SHP77 treated with DMSO at 0.1 percent for 48 hours (cell line): ENCODE measurements at regions not wholly inside any gene's neighbourhood (a gene's known extent, or its start where the extent isn't known, plus 50 kb on each side); places are given as distances from the start of the nearest gene placed in this dataset.
"Not testable (repeated sequence)": the region's sequence is repeated elsewhere in the genome, so short reads cannot be mapped to it uniquely, and the experiment has no call there.

Experiments
- DNase-seq: peaks from one replicate; lab custom pipeline; 2025; lab: John Stamatoyannopoulos, UW

DNA sequence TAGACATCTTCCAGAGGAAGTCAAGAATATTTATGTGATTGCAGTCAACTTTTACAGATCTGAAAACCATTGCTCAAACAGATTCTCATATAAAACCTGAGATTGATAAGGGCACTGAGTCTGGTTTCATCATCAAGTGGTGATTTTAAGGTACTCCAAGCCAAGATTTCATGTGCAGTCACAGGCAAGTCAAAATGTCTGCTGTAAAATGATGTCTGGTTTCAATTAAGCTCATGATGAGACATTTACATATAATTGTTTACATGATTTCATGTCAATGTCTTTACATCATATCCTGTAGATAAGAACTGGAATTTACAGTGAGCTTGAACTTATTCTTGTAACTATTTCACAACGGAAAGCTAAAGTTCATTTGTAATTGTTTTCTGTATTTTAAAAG, 1215.5 kb downstream of the ROBO2 start:
- no peak for DNase-seq

GRCh38 chr3:78256123-78256522, 1216.2 kb downstream of the ROBO2 start:
- no peak for DNase-seq

DNA sequence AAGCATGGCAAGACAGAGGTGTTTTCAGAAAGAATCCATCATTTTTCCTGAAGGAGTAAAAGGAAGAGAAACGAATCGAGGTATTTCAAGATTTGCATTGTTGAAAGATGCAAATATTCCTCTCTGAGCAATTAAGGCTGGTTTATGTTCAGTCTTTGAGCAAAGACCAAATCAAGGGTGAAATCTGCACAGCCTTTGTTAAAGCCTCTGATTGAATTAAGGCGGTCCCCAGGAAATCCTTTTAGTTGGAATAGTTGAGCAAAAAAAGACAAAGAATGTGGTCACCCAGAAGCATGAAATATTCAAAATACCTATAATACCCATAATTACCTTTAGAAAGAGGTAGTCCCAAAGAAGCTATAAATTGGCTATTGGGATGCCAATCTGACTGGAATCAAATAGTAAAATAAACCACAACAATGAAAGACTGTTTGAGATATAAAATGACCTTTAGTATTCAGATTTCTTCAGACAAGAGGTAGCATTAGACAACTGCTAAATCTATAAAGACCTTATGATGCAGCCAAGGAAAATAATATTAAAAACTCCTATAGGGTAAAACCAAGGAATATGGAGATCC, 1218.1 kb downstream of the ROBO2 start:
- no peak for DNase-seq

- no peak for DNase-seq
These were observed 1218.9 kb downstream of the ROBO2 start for GRCh38 chr3:78258798-78259197.

GRCh38 chr3:78260388-78260787, 1220.5 kb downstream of the ROBO2 start:
- no peak for DNase-seq

DNA sequence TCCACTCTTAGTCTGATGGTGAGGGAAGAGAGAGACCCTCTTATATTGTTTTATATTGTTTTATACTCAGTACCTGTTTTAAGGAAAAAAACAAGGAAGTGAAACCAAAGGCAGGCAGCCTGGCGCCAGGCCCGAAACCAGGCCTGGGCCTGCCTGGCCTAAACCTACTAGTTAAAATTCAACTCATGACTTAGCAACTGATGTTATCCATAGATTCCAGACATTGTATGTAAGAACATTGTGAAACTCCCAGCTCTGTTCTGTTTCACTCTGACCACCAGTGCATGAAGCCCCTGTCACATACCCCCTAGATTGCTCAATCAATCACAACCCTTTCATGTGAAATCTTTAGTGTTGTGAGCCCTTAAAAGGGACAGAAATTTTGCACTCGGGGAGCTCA, 1226.7 kb downstream of the ROBO2 start:
- not testable (repeated sequence) for DNase-seq

DNA sequence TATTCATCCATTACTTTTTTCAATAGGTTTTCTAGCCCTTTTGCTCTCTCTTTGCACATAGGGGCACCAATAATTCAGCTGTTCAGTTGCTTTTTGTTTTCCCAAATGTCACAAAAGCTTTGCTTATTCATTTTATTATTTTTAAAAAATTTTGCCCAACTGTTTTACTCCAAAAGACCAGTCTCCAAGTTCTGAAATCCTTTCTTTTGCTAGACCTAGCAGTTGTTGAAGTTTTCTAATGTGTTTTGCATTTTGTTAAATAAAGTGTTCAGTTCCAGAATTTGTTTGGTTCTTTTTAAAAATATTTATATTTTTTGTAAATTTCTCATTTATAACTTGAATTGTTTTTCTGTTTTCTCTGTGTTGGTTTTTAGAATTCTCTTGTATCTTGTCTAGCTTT, 1227.3 kb downstream of the ROBO2 start:
- no peak for DNase-seq

GRCh38 chr3:78268087-78268486, 1228.2 kb downstream of the ROBO2 start:
- DNase-seq, result no peak

GRCh38 chr3:78268716-78269668, 1229.1 kb downstream of the ROBO2 start:
- DNase-seq, result no peak

DNA sequence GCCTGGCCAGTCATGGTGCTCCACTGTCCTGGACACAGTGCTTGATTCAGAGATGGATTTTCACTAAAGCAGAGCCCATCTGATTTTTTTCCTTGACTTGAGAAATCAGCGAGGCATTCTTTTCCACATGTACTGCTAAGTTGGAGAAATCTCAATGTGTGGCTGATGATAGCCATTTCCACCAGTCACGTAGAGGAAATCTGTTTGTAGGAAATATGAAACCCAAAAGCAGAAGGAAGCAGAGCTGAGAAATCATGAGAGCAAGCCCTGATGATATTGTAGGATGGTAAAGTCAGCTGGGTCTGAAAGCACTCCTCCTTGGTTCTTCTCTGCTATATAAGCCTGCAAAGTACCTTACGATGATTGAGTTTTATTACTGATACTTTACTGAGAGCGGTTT, 1233.4 kb downstream of the ROBO2 start:
- DNase-seq, result no peak

GRCh38 chr3:78274475-78275065, 1234.7 kb downstream of the ROBO2 start:
- DNase-seq, result no peak

GRCh38 chr3:78275420-78275852, 1235.5 kb downstream of the ROBO2 start:
- no peak for DNase-seq

GRCh38 chr3:78277220-78277619, 1237.3 kb downstream of the ROBO2 start:
- no peak for DNase-seq

DNA sequence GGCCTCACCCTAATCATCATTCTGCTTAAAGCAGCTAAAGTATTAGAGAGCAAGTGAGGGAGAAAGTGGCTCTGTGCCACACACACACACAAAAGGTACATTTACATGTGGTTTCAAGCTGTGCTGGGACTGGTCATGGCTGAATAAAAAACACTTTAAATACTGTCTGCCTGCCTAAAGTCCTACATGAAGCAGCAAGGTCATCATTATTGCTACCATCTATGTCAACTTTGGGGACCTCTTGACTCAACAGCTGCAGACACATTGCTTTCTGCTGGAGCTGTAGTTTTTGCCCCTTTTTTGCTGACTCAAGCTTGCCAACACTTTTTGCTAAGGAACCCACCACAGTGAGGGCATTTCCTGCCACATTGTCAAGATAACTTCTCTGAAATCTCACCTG, 1237.9 kb downstream of the ROBO2 start:
- no peak for DNase-seq

- DNase-seq, result no peak
These were observed 1239.2 kb downstream of the ROBO2 start for GRCh38 chr3:78279091-78279490.

- DNase-seq, result no peak
These were observed 1241.5 kb downstream of the ROBO2 start for GRCh38 chr3:78281381-78281780.

DNA sequence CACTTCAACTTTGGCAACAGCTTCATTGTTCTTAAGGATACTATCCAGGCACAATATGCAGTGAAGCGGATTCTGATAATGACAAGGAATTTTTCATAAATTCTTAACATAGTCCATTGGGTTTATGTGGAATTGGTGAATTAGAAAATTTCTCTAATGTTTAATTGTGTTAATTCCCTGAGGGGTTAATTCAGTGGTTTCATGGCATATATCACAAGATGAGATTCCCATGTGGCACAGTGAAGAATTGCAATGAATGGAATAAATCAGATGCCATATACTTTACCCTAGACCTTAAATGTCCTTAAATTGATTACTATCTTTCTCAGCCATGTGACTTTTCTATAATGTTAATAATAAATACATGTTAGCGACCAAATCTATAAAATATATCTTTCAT, 1244.1 kb downstream of the ROBO2 start:
- no peak for DNase-seq

- no peak for DNase-seq
These were observed 1245.3 kb downstream of the ROBO2 start for GRCh38 chr3:78285032-78285728.

- DNase-seq, result no peak
These were observed 1247.2 kb downstream of the ROBO2 start for GRCh38 chr3:78287085-78287484.

DNA sequence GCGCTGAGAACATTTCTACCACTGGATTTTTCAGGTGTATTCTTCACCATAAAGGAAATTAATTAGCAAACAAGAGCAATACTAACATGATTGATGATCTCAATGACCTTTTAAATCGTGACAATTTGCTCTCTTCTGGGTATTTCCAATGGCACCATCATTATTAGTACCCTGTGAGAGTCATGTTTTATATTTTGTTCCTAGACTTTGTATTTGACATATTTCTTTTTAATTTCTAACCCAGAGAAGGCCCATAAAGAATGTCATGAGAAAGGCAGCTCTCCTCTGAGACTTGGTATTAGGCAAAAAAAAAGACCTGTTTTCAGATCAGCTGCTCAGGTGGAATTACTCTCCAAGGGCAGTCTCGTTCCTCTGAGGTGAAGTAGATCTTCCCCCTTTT, 1253.4 kb downstream of the ROBO2 start:
- DNase-seq, result no peak

DNA sequence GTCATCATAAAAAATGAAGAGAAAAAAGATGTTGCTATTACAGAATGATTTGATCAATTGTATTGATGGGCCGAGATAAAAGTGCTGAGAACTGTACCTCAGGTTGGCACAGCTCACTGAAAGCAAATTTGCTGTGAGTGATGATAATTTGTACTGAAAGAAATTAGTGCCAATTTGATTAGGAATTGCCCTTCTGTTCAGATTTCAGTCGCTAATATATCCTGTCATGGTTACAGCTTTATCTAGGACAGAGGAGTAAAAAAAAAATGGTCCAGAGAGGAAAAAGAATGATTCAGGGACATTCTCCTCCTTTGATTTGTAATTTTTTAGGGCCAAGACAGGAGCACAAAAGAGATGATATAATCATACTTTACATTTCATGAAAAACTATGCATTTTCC, 1264.2 kb downstream of the ROBO2 start:
- no peak for DNase-seq

DNA sequence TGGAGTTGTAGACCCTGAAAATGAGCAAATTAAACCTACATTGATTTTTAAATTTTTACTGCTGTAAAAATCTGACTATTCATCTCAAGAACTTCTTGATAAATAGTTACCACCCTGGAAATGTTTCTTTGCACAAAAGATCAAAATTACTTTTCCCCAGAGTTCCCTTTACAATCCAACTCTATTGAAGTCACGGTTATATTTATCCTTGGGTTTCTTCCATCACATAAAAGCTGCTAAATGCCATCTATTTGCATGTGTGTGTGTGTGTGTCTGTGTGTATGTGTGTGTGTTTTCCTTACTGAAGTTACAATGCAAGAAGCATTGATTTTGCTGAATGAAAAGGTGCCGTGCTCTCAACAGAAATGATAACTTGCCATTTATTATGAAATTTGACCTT, 1273.0 kb downstream of the ROBO2 start:
- DNase-seq, result no peak

DNA sequence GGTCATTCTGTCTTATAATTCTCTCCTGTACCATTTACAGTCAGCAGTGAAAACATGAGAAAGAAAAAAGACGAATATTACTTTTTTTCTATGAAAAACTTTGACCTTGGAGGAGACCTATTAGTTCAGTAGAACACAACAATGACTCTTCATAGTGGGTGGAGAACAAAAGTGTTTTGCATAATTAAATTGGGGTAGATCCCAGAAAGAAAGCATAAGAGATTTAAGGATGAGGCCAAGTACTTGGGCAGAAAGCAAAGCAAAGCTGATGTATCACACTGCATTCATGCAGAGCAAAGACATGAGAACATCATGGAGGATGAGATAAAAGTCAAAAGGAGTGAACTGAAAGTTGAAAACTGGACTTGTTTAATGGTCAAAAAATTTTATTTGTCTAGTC, 1273.4 kb downstream of the ROBO2 start:
- DNase-seq, result no peak
